Right renal cortex interstitium (tissue), 3 donors: ENCODE measurements at regions not wholly inside any gene's neighbourhood (a gene's known extent, or its start where the extent isn't known, plus 50 kb on each side); places are given as distances from the start of the nearest gene placed in this dataset.

Source experiments
- DNase-seq, 3 donors: peaks; one replicate each; pipeline ENCODE4 v3.0.0-alpha.2; 2013; ENCODE audit warnings: low read depth in 3 of 3, low spot score in 2 of 3

- no peak for DNase-seq
Observed at GRCh38 chr4:42750091-42750490, 93.2 kb upstream of the ATP8A1 start.

GRCh38 chr4:42747971-42748370, 91.1 kb upstream of the ATP8A1 start:
- DNase-seq, result no peak

GRCh38 chr4:42736527-42737195, 79.8 kb upstream of the ATP8A1 start:
- DNase-seq, result no peak

- no peak for DNase-seq
Observed at GRCh38 chr4:42733380-42733779, 76.5 kb upstream of the ATP8A1 start.

- DNase-seq, result no peak
Observed at GRCh38 chr4:42732776-42733175, 75.9 kb upstream of the ATP8A1 start.

GRCh38 chr4:42729505-42730237, 72.8 kb upstream of the ATP8A1 start:
- no peak for DNase-seq

- DNase-seq, result no peak
Observed at GRCh38 chr4:42724451-42724850, 67.5 kb upstream of the ATP8A1 start.

GRCh38 chr4:42720533-42720932, 63.6 kb upstream of the ATP8A1 start:
- DNase-seq, result no peak

GRCh38 chr4:42719257-42719656, 62.4 kb upstream of the ATP8A1 start:
- DNase-seq, result no peak

GRCh38 chr4:42718336-42718735, 61.4 kb upstream of the ATP8A1 start:
- DNase-seq, result no peak

GRCh38 chr4:42716996-42717395, 60.1 kb upstream of the ATP8A1 start:
- no peak for DNase-seq

GRCh38 chr4:42715807-42716482, 59.0 kb upstream of the ATP8A1 start:
- no peak for DNase-seq

- no peak for DNase-seq
Observed at GRCh38 chr4:42713391-42713790, 56.5 kb upstream of the ATP8A1 start.

GRCh38 chr4:42712854-42713253, 55.9 kb upstream of the ATP8A1 start:
- no peak for DNase-seq

GRCh38 chr4:42711496-42711895, 54.6 kb upstream of the ATP8A1 start:
- no peak for DNase-seq

- no peak for DNase-seq
Observed at GRCh38 chr4:42710761-42711160, 53.9 kb upstream of the ATP8A1 start.

- no peak for DNase-seq
Observed at GRCh38 chr4:42710329-42710728, 53.4 kb upstream of the ATP8A1 start.

- peak in 1 of 3 donors; percentile 8 for DNase-seq
Observed at GRCh38 chr4:42709392-42710065, 52.6 kb upstream of the ATP8A1 start.

GRCh38 chr4:42708625-42709024, 51.7 kb upstream of the ATP8A1 start:
- DNase-seq, result no peak
